ENCODE measurements at regions not wholly inside any gene's neighbourhood (a gene's known extent, or its start where the extent isn't known, plus 50 kb on each side); places are given as distances from the start of the nearest gene placed in this dataset.

DNA sequence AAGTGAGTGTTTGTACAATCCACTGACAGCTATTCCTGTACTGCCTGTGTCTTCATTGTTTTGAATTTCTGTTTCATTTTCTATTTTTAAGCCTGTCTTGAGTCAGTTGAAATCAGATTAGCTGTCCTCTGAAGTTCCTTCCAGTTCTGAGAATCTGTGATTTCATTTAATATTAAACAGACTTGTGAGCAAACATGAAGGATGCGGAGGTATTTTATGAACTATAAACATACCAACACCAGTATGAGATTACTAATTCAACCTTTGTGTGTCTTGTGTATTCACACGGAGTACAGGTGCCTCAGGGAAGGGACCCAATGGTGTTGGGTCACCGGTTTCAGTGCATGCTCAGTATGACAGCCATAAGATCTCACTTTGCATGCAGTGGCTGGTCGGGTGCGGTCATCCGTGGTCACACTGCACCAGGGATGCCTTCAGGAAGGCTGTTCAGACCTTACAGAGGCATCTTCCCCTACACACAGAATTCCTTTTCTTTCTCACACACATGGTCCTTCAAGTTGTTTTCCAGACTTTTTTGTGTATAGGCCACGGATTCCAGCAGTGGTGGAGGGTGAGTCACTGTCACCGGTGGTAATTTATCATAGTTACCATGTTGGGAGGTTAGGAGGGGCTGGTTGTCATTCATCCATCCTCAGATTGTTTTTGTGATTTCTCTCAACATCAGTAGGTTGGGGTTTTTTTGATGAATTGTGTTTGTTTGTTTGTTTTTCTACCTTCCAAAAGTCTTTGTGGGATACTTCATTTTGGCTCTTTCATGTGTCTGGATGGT, 103.0 kb upstream of the SFSWAP start:
- H3K9me3 Mint-ChIP-seq = no peaks in the 10 kb centered on the region
- DNase-seq (no peak), ATAC-seq (ENCODE audit: low read depth in 2 of 2) (no peak)
- no peaks in the 10 kb centered on the region for H3K36me3 Mint-ChIP-seq
- H3K27ac Mint-ChIP-seq = peak overlapping the region in 2 of 6 donors; percentile 33 to 44
- peak overlapping the region in 5 of 8 donors; percentile 31 to 56 (median 47) for H3K4me3 Mint-ChIP-seq
- H3K4me1 Mint-ChIP-seq = peaks cover 7 to 49% (median 21%) of the 10 kb centered on the region in 3 donors
- H3K27me3 Mint-ChIP-seq = peaks cover 16 to 64% (median 38%) of the 10 kb centered on the region in 3 donors

DNA sequence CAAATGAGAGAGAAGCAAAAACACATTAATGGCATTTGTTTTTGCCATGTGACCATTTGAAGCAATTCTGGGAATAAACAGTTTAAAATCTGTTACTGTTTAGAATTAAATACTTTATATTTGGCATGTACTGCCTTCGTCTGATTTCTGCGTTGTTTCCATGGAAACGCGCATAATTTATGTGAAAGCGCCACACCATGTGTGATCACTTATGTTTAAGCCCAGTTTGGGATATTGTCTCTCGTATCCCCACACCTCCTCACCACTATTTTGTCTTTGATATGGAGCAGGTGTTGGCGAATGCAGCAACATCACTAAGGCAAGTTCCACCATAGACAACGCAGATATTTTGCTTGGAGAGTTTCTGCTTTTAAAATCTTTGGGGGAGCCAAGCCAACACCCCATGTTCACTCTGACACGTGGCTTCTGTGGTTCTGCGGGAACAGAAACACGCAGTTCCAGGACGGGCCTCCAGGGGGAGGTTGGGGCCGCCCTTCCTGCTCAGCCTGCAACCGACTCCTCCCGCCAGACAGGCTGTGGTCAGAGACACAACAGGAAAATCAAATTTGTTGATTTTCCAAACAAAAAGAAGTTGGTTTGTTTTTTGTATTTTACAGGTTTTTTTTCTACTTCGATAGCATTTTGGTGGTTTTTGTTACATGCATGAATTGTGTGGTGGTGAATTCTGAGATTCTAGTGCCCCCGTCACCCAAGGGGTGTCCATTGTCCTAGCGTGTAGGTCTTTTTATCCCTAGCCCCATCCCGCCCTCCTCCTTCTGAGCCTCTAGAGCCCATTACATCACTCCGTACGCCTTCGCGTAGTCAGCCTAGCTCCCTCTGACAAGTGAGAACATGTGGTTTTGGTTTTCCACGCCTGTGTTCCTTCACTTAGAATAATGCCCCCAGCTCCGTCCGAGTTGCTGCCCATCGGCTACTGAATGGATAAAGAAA, 101.9 kb upstream of the SFSWAP start:
- Mint-ChIP-seq H3K36me3 (no peaks in the 10 kb centered on the region), H3K9me3 (no peaks in the 10 kb centered on the region), H3K27me3 (peaks cover 20 to 55% (median 29%) of the 10 kb centered on the region in 3 donors), H3K4me3 (peak overlapping the region in 2 of 8 donors; percentile 22 to 62), H3K27ac (no peak overlapping the region), H3K4me1 (peaks cover 13 to 52% (median 23%) of the 10 kb centered on the region in 3 donors)
- DNase-seq (peak; percentile 42), ATAC-seq (ENCODE audit: low read depth in 2 of 2) (peak; percentile 74 to 78)

DNA sequence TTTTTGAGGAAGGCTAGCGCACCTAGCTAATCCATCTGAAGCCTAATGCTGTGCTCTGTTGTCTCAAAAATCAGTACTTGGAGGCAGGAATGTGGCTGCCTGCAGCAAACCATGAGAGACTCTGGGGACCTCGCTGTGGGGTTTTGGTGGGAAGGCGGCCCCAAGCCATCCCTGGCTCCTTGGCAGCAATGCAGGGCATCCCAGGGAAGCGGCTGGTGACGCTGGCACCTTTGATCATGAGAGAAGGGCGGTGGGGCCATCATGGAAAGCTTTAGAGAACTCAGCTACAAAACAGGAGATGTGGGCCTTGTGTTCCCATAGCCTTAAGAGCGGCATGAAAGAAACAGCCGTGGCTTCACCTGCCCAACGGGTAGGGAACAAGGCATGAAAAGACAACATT, 101.1 kb upstream of the SFSWAP start:
- no peaks in the 10 kb centered on the region for H3K9me3 Mint-ChIP-seq
- peaks cover 20 to 48% (median 29%) of the 10 kb centered on the region in 3 donors for H3K27me3 Mint-ChIP-seq
- ATAC-seq (ENCODE audit: low read depth in 2 of 2) (no peak), DNase-seq (no peak)
- no peak overlapping the region for H3K4me3 Mint-ChIP-seq
- peaks cover 9 to 47% (median 16%) of the 10 kb centered on the region in 3 donors for H3K4me1 Mint-ChIP-seq
- H3K36me3 Mint-ChIP-seq = no peaks in the 10 kb centered on the region
- no peak overlapping the region for H3K27ac Mint-ChIP-seq

DNA sequence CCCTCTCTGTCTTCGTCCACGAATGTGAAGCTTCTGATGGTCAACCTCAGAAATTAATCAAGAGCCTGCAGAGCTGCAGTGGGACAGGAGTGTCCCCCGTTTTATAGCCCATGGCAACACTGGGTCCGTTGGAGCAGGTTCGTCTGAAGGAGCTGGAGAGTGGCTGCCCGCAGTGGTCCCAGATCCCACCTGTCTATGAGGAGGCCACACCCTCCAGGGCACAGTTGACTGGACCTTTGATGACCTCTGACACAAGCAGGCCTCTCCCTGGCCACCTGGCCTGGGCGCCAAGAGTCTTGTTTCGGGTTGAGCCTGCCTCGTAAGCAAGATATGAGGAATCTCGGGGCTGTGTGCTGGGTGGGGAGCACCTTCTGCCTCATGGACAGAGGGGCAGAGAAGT, 100.7 kb upstream of the SFSWAP start:
- no peaks in the 10 kb centered on the region for H3K36me3 Mint-ChIP-seq
- no peak overlapping the region for H3K27ac Mint-ChIP-seq
- H3K4me1 Mint-ChIP-seq = peaks cover 9 to 43% (median 16%) of the 10 kb centered on the region in 3 donors
- no peak for ATAC-seq (ENCODE audit: low read depth in 2 of 2)
- H3K4me3 Mint-ChIP-seq = no peak overlapping the region
- peaks cover 20 to 44% (median 28%) of the 10 kb centered on the region in 3 donors for H3K27me3 Mint-ChIP-seq
- no peaks in the 10 kb centered on the region for H3K9me3 Mint-ChIP-seq
- DNase-seq = no peak

DNA sequence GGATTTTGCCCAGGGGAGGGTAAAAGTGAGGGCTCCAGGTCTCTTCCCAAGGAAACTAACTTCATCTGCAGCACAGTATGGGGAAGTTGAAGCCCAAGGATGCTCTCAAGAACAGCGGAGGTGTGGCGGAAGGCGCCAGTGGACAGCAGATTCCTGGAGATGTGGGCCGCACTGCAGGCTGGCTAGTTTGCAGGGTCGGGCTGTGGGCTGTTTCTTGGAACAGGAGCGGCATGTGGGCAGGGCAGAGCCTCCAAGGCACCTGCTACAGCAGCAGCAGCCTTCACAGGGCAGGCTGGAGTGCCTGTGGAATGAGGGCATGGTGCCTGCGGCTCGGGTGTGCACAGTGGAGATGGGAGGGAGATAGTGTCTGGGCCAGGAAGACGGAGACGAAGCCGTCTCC, 100.0 kb upstream of the SFSWAP start:
- no peak overlapping the region for H3K4me3 Mint-ChIP-seq
- peaks cover 15 to 37% (median 20%) of the 10 kb centered on the region in 3 donors for H3K27me3 Mint-ChIP-seq
- H3K36me3 Mint-ChIP-seq = no peaks in the 10 kb centered on the region
- ATAC-seq (ENCODE audit: low read depth in 2 of 2) (no peak), DNase-seq (no peak)
- H3K9me3 Mint-ChIP-seq = no peaks in the 10 kb centered on the region
- no peak overlapping the region for H3K27ac Mint-ChIP-seq
- peaks cover 9 to 38% (median 16%) of the 10 kb centered on the region in 3 donors for H3K4me1 Mint-ChIP-seq

DNA sequence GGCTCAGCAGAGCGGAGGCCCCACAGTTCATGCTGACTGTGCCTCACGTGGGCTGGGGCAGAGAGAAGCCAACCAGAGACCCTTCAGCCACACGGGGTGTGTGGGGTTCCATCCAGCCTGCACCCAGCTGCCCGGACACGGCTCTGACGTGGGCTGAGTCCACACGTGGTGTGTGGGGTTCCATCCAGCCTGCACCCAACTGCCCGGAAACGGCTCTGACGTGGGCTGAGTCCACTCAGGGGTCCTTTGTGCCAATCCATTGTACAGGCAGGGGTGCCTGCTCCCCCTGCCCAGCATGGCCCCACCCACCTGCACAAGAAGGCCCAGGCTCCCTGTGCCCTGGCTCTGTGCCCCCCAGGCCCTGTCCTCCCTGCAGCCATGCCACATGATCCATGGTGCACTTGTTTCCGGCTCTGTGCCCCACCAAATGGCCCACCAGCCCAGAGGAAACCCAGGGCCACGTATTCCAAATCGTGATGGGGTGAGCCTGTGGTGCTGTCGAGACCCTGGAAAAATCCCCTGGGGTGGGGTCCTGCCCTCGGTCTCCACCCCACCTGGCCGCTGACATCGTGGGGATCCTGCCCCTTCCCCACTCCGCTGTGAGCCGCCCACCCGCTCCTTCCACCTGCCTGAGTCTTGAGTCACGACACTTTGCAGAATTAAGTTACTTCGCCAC, 99.3 kb upstream of the SFSWAP start:
- H3K4me1 Mint-ChIP-seq = peaks cover 9 to 38% (median 16%) of the 10 kb centered on the region in 3 donors
- no peaks in the 10 kb centered on the region for H3K9me3 Mint-ChIP-seq
- no peak for DNase-seq
- no peak overlapping the region for H3K27ac Mint-ChIP-seq
- no peaks in the 10 kb centered on the region for H3K36me3 Mint-ChIP-seq
- peaks cover 13 to 35% (median 15%) of the 10 kb centered on the region in 3 donors for H3K27me3 Mint-ChIP-seq
- ATAC-seq (ENCODE audit: low read depth in 2 of 2) = no peak
- H3K4me3 Mint-ChIP-seq = no peak overlapping the region

DNA sequence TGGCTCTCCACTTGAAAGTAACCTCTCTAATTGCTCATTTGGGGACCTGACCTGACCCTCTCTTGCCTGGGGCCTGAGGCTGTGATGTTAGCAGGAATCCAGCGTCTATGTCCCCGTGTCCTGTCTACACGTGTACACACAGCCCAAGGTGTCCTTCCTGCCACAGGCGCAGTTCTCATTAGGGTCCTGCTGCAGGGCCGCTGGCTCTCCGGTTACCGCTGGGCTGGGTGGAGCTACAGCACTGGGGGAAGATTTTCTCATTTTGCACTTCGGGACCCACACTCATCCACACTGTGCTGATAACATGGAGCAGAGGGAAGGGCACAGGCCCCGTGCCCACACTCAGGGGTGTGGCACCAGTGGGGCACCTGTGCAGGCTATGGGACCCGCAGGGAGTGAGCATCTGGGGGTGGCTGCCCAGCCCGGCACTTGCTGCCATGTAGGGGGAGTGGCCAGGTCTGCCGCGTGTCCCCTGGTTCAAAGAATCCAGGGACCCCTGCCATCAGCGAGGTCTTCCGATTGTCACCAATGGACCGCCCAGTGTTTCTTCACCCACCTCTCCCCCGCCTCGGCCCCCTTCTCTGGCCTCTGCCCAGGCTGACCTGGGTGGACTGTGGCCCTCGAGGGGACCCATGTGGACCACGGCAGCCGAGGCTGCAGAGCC, 98.7 kb upstream of the SFSWAP start:
- Mint-ChIP-seq H3K4me3 (peak overlapping the region in 1 of 8 donors; percentile 35), H3K4me1 (peaks cover 9 to 33% (median 16%) of the 10 kb centered on the region in 3 donors), H3K36me3 (no peaks in the 10 kb centered on the region), H3K27me3 (peaks cover 13 to 38% (median 20%) of the 10 kb centered on the region in 3 donors), H3K9me3 (no peaks in the 10 kb centered on the region), H3K27ac (peak overlapping the region in 1 of 6 donors; percentile 27)
- ATAC-seq (ENCODE audit: low read depth in 2 of 2) (no peak), DNase-seq (no peak)

DNA sequence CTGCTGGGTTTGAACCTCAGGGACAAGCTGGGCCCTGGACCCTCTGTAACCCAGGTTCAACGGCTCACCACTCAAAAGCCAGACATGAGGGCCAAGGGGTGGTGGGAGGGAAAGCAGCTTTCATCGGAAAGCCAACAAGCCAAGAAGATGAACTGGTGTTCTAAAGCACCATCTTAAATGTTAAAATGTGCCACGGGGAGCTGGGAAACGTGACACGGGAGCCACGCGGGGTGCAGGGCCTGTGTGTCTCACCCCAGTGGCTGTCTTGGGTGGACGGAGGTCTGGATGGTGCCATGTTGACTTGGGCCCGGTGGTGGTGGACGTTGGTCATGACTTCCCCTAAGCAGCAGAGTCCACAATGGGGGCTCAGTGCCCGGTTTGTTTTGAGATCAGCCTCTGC, 97.7 kb upstream of the SFSWAP start:
- H3K27ac Mint-ChIP-seq = peak overlapping the region in 2 of 6 donors; percentile 60 to 72
- H3K4me3 Mint-ChIP-seq = peak overlapping the region in 2 of 8 donors; percentile 9 to 48
- DNase-seq = no peak
- no peaks in the 10 kb centered on the region for H3K9me3 Mint-ChIP-seq
- peaks cover 9 to 39% (median 20%) of the 10 kb centered on the region in 3 donors for H3K27me3 Mint-ChIP-seq
- no peak for ATAC-seq (ENCODE audit: low read depth in 2 of 2)
- no peaks in the 10 kb centered on the region for H3K36me3 Mint-ChIP-seq
- H3K4me1 Mint-ChIP-seq = peaks cover 6 to 24% (median 11%) of the 10 kb centered on the region in 3 donors

DNA sequence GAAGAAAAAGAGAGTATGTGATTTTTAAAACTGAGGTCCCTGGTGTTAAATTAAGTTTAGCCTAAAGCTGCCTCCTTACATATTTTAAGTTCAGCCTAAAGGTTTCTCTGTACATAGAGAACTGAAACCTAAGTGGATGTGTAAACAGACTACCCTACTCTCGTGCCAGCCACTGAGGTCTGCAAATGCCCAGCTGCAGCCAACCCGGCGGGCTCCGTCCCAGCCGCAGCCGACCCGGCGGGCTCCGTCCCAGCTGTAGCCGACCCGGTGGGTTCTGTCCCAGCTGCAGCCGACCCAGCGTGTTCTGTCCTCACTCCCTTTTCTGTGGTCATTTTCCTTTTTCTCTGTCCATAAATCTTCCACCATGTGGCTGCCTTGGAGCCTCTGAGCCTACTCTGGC, 97.2 kb upstream of the SFSWAP start:
- no peaks in the 10 kb centered on the region for H3K36me3 Mint-ChIP-seq
- no peaks in the 10 kb centered on the region for H3K9me3 Mint-ChIP-seq
- ATAC-seq (ENCODE audit: low read depth in 2 of 2) (peak in 1 of 2 donors; percentile 48), DNase-seq (no peak)
- H3K4me1 Mint-ChIP-seq = peaks cover 6 to 22% (median 11%) of the 10 kb centered on the region in 3 donors
- H3K27me3 Mint-ChIP-seq = peaks cover 10 to 44% (median 23%) of the 10 kb centered on the region in 3 donors
- peak overlapping the region in 3 of 6 donors; percentile 49 to 72 (median 60) for H3K27ac Mint-ChIP-seq
- H3K4me3 Mint-ChIP-seq = peak overlapping the region in 4 of 8 donors; percentile 9 to 64 (median 34)

DNA sequence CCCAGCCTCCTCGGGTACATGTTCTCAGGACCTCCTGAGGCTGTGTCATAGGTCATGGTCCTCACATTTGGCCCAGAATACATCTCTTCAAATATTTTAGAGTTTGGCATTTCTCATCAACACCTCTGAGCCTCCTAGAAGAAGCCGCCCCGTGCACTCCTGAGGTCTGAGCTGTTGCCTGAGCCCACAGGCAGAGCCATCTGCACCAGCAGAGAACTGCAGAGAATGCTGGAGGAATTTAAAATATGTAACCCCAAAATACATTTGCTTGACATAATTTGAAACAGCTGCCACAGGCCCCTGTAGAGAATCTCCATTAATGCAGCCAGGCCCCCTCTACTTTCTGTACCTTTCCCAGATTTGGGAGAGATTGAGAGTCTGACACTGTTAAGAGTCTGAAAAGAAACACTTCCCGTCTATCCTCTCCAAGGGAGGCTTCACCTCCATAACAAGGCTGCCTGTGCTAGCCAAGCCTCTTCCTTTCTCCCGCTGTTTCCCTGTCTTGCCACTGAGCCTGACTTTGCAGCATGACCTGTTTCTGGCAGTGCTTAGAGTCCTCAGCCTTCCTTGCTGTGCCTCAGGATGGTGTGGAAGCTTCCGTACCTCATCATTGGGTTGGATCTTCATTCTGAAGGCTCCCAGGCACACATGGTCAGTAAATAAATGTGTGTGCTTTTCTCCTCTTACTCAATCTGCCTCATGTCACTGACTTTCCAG, 95.4 kb upstream of the SFSWAP start:
- Mint-ChIP-seq H3K27me3 (peaks cover 14 to 47% (median 29%) of the 10 kb centered on the region in 3 donors), H3K4me3 (peak overlapping the region in 1 of 8 donors; percentile 2), H3K27ac (peak overlapping the region in 3 of 6 donors; percentile 0 to 62 (median 37))

DNA sequence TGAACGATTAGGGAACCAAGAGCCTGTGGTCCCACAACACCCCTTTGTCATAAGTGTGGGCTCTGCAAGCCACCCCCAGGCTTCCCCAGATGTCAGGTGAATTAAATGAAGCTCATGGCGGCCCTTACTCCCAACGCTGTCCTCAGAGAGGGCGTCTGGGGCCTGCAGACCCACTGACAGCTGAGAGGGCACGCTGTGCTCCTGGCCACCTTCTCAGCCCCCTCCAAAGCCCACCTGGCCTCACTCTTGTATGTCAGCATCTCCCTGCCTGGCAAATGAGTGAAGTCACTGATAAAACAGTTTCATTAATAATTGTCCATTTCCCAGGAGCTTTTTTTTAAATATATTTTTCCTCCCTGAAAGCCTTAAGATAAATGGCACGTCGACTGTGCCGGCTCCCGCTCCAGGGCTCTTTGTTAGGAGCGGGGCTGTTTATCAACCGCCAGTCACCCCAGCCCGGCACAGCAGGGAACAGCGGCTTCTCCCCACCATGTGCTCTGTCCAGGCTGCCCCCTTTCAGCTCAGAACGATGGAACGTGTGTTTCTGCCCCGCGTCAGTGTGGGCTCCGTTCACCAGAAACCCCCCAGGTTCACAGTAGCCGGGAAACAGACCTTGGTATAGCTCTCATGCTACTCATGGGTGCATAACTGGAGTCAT, 94.7 kb upstream of the SFSWAP start:
- Mint-ChIP-seq H3K36me3 (no peaks in the 10 kb centered on the region), H3K27ac (peak overlapping the region in 2 of 6 donors; percentile 0 to 37), H3K4me3 (no peak overlapping the region), H3K27me3 (peaks cover 14 to 41% (median 25%) of the 10 kb centered on the region in 3 donors), H3K9me3 (no peaks in the 10 kb centered on the region), H3K4me1 (peaks cover 6 to 15% (median 6%) of the 10 kb centered on the region in 3 donors)
- ATAC-seq (ENCODE audit: low read depth in 2 of 2) (no peak), DNase-seq (no peak)

More for the DNA sequence above, 95.4 kb upstream of the SFSWAP start:
- no peak for DNase-seq
- peaks cover 6 to 15% (median 6%) of the 10 kb centered on the region in 3 donors for H3K4me1 Mint-ChIP-seq
- ATAC-seq (ENCODE audit: low read depth in 2 of 2) = no peak
- no peaks in the 10 kb centered on the region for H3K9me3 Mint-ChIP-seq
- H3K36me3 Mint-ChIP-seq = no peaks in the 10 kb centered on the region

Measured in naive B cell (primary cell).